ENCODE measurements at regions not wholly inside any gene's neighbourhood (a gene's known extent, or its start where the extent isn't known, plus 50 kb on each side); places are given as distances from the start of the nearest gene placed in this dataset.

- TF ChIP-seq CTCF (IDR thresholded peaks at IDR 0.05) (no peak), POLR2A (IDR thresholded peaks at IDR 0.05) (no peak), POLR2AphosphoS5 (IDR thresholded peaks at IDR 0.05) (no peak), EP300 (IDR thresholded peaks at IDR 0.05) (no peak)
These were observed 50.2 kb upstream of the PDX1 start for GRCh38 chr13:27869436-27870095.

Data from stomach (tissue), 4 donors.